Activated T-cell treated with anti-CD3 and anti-CD28 coated beads, Interleukin-2, amount 50 U/mL, for 72 hours (primary cell): ENCODE measurements at regions not wholly inside any gene's neighbourhood (a gene's known extent, or its start where the extent isn't known, plus 50 kb on each side); places are given as distances from the start of the nearest gene placed in this dataset.
"Not testable (repeated sequence)": the region's sequence is repeated elsewhere in the genome, so short reads cannot be mapped to it uniquely, and the experiment has no call there.

Experiments used
- ATAC-seq, 2 donors: fragments of 150-1000 bp; cut with Tn5 transposase; replicated peaks in 1 of 2; 2 replicates each; pipeline ENCODE4 v1.10.0; 2021; ENCODE audit warnings: moderate library complexity in 2 of 2, mild to moderate bottlenecking in 1 of 2
- DNase-seq, 2 donors: peaks; one replicate each; pipeline ENCODE4 v3.0.0; 2021 to 2022; ENCODE audit warnings: mixed read lengths in 1 of 2
- H3K27ac Mint-ChIP-seq: one replicate; pipeline ENCODE4 v1.8.0; 2022; ENCODE audit warnings: mild to moderate bottlenecking, moderate library complexity, mixed read lengths
- H3K27me3 Mint-ChIP-seq: one replicate; pipeline ENCODE4 v1.8.0; 2022; ENCODE audit warnings: low read depth, mixed read lengths
- H3K36me3 Mint-ChIP-seq, 2 donors: one replicate each; pipeline ENCODE4 v1.8.0; 2022; ENCODE audit warnings: mixed read lengths in 2 of 2, mild to moderate bottlenecking in 1 of 2; ENCODE audit not compliant: insufficient read depth in 2 of 2
- H3K4me1 Mint-ChIP-seq: one replicate; pipeline ENCODE4 v1.8.0; 2022; ENCODE audit warnings: low read depth, mixed read lengths
- H3K4me3 Mint-ChIP-seq, 2 donors: one replicate each; pipeline ENCODE4 v1.8.0; 2022; ENCODE audit warnings: mild to moderate bottlenecking in 2 of 2, mixed read lengths in 2 of 2, moderate library complexity in 2 of 2
- H3K9me3 Mint-ChIP-seq, 2 donors: one replicate each; pipeline ENCODE4 v1.8.0; 2022; ENCODE audit warnings: mixed read lengths in 2 of 2

DNA sequence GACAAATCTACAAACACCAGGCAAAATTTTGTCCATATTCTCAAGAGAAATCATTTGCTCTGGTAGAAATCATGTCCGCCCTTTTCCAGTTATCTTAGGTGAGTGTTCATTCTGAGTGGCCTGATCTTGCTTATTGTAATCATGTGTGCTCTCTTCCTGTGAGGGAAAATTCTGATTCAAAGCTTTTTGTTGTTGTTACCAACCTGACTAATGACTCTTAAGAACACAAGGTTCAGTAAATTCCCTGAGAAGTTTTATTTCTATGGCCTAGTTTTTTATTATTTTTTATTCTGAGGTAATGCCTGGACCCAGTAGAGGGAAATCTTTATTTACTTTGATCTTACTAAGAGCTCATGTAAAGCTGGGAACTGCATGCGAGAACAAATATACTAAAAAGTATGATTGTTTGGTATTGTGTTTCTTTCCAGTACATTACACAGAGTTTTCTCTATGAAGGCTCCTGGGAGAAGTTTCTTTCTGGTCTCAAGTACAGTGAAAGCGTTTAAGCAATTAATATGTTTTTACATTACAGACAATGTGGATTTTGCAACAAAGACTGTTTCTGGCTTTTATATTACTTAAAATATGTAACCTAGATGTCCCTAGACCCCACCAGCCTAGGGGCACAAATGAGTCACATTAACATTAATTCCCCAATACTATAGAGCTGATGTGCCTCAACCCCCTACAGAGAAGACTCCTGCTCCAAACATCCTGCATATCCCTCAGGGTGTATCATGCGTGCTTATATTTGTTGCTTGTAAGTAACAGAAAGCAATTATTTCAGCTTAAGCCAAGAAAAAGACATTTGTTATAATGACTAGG, 138.1 kb downstream of the TMEM167A start:
- no peak for DNase-seq
- Mint-ChIP-seq H3K27ac (no peak overlapping the region), H3K36me3 (peaks cover 0 to 3% of the 10 kb centered on the region in 2 donors), H3K4me3 (no peak overlapping the region), H3K9me3 (peaks cover 4 to 7% of the 10 kb centered on the region in 2 donors), H3K4me1 (no peaks in the 10 kb centered on the region), H3K27me3 (peaks cover 14% of the 10 kb centered on the region)
- ATAC-seq: no peak

GRCh38 chr5:82932473-82933220, 144.5 kb downstream of the TMEM167A start:
- H3K4me1 Mint-ChIP-seq, H3K36me3 Mint-ChIP-seq, H3K9me3 Mint-ChIP-seq, H3K4me3 Mint-ChIP-seq, ATAC-seq, H3K27ac Mint-ChIP-seq, H3K27me3 Mint-ChIP-seq, DNase-seq: not testable (repeated sequence)

DNA sequence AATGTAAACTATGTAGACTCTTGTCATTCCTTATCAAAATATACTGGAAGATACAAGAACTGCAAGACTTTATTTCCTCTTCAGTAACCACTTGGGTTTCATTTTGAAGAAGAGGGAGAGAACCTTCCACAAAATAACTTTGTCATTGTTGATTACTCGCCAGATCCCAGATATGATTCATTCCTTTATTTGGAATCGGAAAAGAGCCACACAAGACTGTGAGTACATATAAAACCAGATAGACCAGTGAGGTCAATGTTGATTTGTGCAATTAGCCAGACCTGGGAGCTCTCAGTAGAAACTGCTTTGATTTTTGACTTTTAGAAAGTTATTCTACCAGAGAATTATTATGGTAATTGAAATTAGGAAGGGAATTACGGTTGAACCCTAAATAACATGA, 146.1 kb downstream of the TMEM167A start:
- no peak overlapping the region for H3K27ac Mint-ChIP-seq
- H3K27me3 Mint-ChIP-seq: no peaks in the 10 kb centered on the region
- H3K36me3 Mint-ChIP-seq: peaks cover 0 to 1% of the 10 kb centered on the region in 2 donors
- H3K4me1 Mint-ChIP-seq: no peaks in the 10 kb centered on the region
- DNase-seq (no peak), ATAC-seq (no peak)
- H3K4me3 Mint-ChIP-seq: no peak overlapping the region
- peaks cover 3 to 7% of the 10 kb centered on the region in 2 donors for H3K9me3 Mint-ChIP-seq

DNA sequence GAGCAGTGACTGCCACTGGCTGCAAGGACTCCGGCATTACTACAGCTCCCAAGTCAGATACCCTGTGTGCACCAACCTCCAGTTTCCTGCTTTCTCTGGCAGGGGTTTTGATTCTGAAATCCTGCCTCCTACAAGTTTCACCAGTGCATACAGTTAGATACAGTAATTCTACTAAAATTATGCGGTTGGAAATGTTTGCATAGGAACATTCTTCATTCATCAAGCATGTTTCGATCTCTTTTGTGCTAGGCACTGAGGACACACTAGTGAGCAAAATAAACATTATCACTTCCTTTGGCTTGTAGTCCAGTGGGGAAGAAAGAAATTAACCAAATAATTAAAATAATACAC, 152.2 kb downstream of the TMEM167A start:
- H3K4me3 Mint-ChIP-seq: no peak overlapping the region
- no peak for ATAC-seq
- no peak for DNase-seq

DNA sequence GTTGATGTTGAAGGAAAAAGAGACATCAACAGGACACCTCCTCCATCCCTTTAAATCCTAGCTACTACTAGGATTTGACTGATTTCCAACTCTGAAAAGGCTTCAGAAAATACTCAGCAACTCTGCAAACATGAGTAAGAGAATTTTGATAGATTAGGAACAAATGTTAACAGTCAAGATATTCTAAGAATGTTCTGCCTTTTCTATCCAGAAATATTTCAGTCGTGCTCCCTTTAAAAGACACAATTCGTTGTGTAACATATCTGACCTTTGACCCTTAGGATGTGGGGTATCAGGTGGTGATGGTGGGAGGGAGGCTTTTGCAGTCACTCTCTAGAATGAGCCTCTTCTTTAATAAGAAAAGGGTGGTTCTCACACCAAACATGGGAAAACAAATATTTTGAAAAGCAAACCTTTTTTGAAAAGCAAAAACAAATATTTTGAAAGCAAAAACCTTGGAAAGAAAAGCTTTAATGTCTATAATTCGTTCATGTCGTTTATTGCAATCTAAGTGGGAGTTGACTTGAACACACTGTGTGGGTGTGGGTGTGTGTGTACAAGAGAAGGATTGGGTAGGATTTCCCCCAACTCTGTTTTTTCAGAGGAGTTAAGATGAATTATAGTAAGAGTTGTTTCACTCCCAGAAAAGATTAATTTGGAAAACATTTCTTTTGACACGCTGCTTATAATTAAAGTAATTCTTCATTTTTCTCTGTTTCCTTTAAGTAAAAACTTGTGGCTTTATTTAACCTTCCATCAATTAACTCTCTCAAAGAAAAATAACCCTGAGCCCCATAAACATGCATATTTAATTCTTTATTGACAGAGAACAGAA, 152.8 kb downstream of the TMEM167A start:
- Mint-ChIP-seq H3K4me3 (no peak overlapping the region), H3K4me1 (no peaks in the 10 kb centered on the region), H3K27me3 (no peaks in the 10 kb centered on the region), H3K36me3 (no peaks in the 10 kb centered on the region), H3K27ac (no peak overlapping the region), H3K9me3 (no peaks in the 10 kb centered on the region)
- no peak for DNase-seq
- no peak for ATAC-seq

More for the DNA sequence above, 152.2 kb downstream of the TMEM167A start:
- Mint-ChIP-seq H3K9me3 (peaks cover 0 to under 1% of the 10 kb centered on the region in 2 donors), H3K27ac (no peak overlapping the region), H3K4me1 (no peaks in the 10 kb centered on the region), H3K27me3 (no peaks in the 10 kb centered on the region), H3K36me3 (no peaks in the 10 kb centered on the region)

- H3K9me3 Mint-ChIP-seq: peaks cover 0 to 2% of the 10 kb centered on the region in 2 donors
- no peak for ATAC-seq
- no peak overlapping the region for H3K4me3 Mint-ChIP-seq
- peaks cover 0 to 2% of the 10 kb centered on the region in 2 donors for H3K36me3 Mint-ChIP-seq
- no peak for DNase-seq
- no peak overlapping the region for H3K27ac Mint-ChIP-seq
- H3K27me3 Mint-ChIP-seq: no peaks in the 10 kb centered on the region
- H3K4me1 Mint-ChIP-seq: peaks cover 5% of the 10 kb centered on the region
Observed at GRCh38 chr5:82922086-82922734, 155.0 kb downstream of the TMEM167A start.

- Mint-ChIP-seq H3K9me3 (peaks cover 8 to 9% of the 10 kb centered on the region in 2 donors), H3K4me1 (peaks cover 5% of the 10 kb centered on the region), H3K27ac (no peak overlapping the region), H3K36me3 (peaks cover 9 to 16% of the 10 kb centered on the region in 2 donors), H3K27me3 (no peaks in the 10 kb centered on the region), H3K4me3 (no peak overlapping the region)
- ATAC-seq: no peak
- DNase-seq: no peak
Observed at GRCh38 chr5:82918311-82919031, 158.7 kb downstream of the TMEM167A start.

GRCh38 chr5:82917584-82917983, 159.6 kb downstream of the TMEM167A start:
- no peak overlapping the region for H3K4me3 Mint-ChIP-seq
- no peak for ATAC-seq
- peaks cover 5% of the 10 kb centered on the region for H3K4me1 Mint-ChIP-seq
- peaks cover 8 to 9% of the 10 kb centered on the region in 2 donors for H3K9me3 Mint-ChIP-seq
- H3K27ac Mint-ChIP-seq: no peak overlapping the region
- DNase-seq: no peak
- no peaks in the 10 kb centered on the region for H3K27me3 Mint-ChIP-seq
- H3K36me3 Mint-ChIP-seq: peaks cover 9 to 16% of the 10 kb centered on the region in 2 donors

DNA sequence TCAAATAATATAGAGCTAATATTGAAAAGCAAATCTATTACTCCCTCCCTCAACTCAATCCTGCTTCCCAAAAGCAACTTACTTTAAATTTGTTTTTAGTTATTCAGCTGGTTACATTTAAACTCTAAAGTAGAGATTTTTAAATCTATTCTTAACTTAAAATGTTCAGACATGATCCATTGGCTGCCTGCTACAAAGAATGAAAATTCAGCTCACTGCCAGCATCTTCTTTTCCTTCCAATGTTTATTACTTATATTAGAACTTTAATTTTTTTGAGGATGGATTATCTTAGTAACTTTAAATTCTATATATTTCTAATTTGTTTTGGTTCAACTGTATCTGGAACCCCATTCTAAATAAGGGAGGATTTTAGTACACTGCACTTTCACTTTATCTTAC, 163.2 kb downstream of the TMEM167A start:
- peaks cover 17% of the 10 kb centered on the region for H3K4me1 Mint-ChIP-seq
- H3K36me3 Mint-ChIP-seq: peaks cover 9 to 16% of the 10 kb centered on the region in 2 donors
- DNase-seq (no peak), ATAC-seq (no peak)
- no peak overlapping the region for H3K27ac Mint-ChIP-seq
- H3K9me3 Mint-ChIP-seq: peaks cover 9 to 11% of the 10 kb centered on the region in 2 donors
- H3K27me3 Mint-ChIP-seq: peaks cover 13% of the 10 kb centered on the region
- H3K4me3 Mint-ChIP-seq: no peak overlapping the region

DNA sequence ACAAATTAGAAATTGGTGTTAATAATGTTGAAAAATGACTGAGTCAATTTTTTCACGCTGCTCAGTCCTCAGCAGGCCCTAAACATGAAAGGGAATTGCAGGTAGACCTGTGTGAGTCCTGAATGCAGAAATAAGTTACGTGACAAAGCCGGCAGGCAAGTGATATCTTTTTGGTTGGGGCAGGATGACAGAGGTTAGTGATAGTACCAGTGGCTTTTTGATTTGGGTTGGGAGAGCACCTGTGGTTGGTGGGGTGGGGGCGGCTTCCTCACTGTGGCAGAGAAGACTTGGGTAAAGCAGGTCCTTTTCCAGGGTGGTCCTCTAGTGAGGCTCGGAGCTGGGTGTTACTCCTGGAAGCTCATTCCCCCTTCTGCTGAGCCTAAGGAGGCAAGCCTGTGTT, 164.7 kb downstream of the TMEM167A start:
- peak in 1 of 2 donors; percentile 2 for DNase-seq

GRCh38 chr5:82911910-82912309, 165.3 kb downstream of the TMEM167A start:
- Mint-ChIP-seq H3K27ac (no peak overlapping the region), H3K9me3 (peaks cover 9% of the 10 kb centered on the region in 2 donors), H3K4me1 (peaks cover 12% of the 10 kb centered on the region), H3K4me3 (no peak overlapping the region), H3K27me3 (peaks cover 20% of the 10 kb centered on the region), H3K36me3 (peaks cover 9 to 13% of the 10 kb centered on the region in 2 donors)
- ATAC-seq (peak; percentile 65 to 75), DNase-seq (peak in 1 of 2 donors; percentile 1)

More for the DNA sequence above, 164.7 kb downstream of the TMEM167A start:
- ATAC-seq: no peak
- peaks cover 20% of the 10 kb centered on the region for H3K27me3 Mint-ChIP-seq
- no peak overlapping the region for H3K4me3 Mint-ChIP-seq
- H3K36me3 Mint-ChIP-seq: peaks cover 9 to 16% of the 10 kb centered on the region in 2 donors
- peaks cover 12% of the 10 kb centered on the region for H3K4me1 Mint-ChIP-seq
- peaks cover 9% of the 10 kb centered on the region in 2 donors for H3K9me3 Mint-ChIP-seq
- H3K27ac Mint-ChIP-seq: no peak overlapping the region

DNA sequence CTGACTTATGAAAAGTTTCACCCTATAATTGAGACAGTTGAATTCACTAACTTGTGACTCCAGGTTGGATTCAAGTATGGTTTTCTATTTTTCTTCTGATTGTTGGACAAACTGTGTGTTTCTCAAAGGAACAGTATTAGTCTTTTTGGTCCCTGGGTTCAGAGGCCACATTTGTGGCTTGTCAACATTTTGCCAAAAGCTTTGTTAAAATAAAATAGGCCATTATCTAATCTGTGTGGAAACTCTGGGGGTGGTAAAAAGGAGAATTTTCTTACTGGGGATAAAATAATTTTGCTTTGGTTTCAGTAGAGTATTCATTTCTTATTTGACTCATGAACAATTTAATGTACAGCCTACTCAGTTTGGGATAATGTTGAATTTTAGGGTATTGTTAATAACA, 166.3 kb downstream of the TMEM167A start:
- H3K9me3 Mint-ChIP-seq: peaks cover 9% of the 10 kb centered on the region in 2 donors
- peaks cover 24% of the 10 kb centered on the region for H3K27me3 Mint-ChIP-seq
- H3K4me1 Mint-ChIP-seq: peaks cover 12% of the 10 kb centered on the region
- ATAC-seq (no peak), DNase-seq (no peak)
- H3K27ac Mint-ChIP-seq: no peak overlapping the region
- H3K4me3 Mint-ChIP-seq: no peak overlapping the region
- H3K36me3 Mint-ChIP-seq: peaks cover 6 to 10% of the 10 kb centered on the region in 2 donors
